DOHH2 (cell line): ENCODE measurements at regions not wholly inside any gene's neighbourhood (a gene's known extent, or its start where the extent isn't known, plus 50 kb on each side); places are given as distances from the start of the nearest gene placed in this dataset.

Source experiments
- H3F3A ChIP-seq: fragments of 200-600 bp; sonication (generic), shearing (Covaris generic); 2 replicates; pipeline ENCODE4 v1.6.0; 2016; ENCODE audit warnings: antibody characterized with exemption, mild to moderate bottlenecking; ENCODE audit not compliant: control insufficient read depth, insufficient read depth
- H3K27ac ChIP-seq: fragments of 200-600 bp; sonication (generic); 2 replicates; pipeline ENCODE4 v1.5.1; 2014; ENCODE audit warnings: low read depth, mild to moderate bottlenecking, low read length, moderate library complexity
- H3K27me3 ChIP-seq: fragments of 200-600 bp; sonication (generic); 2 replicates; pipeline ENCODE4 v1.6.1; 2014; ENCODE audit warnings: mild to moderate bottlenecking, low read length, mixed read lengths; ENCODE audit not compliant: control insufficient read depth
- H3K36me3 ChIP-seq: fragments of 200-600 bp; sonication (generic); 2 replicates; pipeline ENCODE4 v1.6.1; 2014; ENCODE audit warnings: mild to moderate bottlenecking, low read length, moderate library complexity, mixed read lengths; ENCODE audit not compliant: control insufficient read depth
- H3K4me1 ChIP-seq: fragments of 200-600 bp; sonication (generic); 2 replicates; pipeline ENCODE4 v1.6.1; 2014; ENCODE audit warnings: mild to moderate bottlenecking, low read length, mixed read lengths; ENCODE audit not compliant: control insufficient read depth
- H3K4me2 ChIP-seq: fragments of 200-600 bp; sonication (generic); 2 replicates; pipeline ENCODE4 v1.6.0; 2014; ENCODE audit warnings: mild to moderate bottlenecking, low read length, moderate library complexity
- H3K4me3 ChIP-seq: fragments of 200-600 bp; sonication (generic); 2 replicates; pipeline ENCODE4 v1.5.1; 2014; ENCODE audit warnings: mild to moderate bottlenecking, low read length, mixed read lengths
- H3K79me2 ChIP-seq: fragments of 200-600 bp; sonication (generic); 2 replicates; pipeline ENCODE4 v1.6.1; 2014; ENCODE audit warnings: mild to moderate bottlenecking, low read length, mixed read lengths; ENCODE audit not compliant: control insufficient read depth
- H3K9me2 ChIP-seq: fragments of 200-600 bp; sonication (generic); replicated peaks from 2 replicates; pipeline ENCODE4 v1.6.1; 2014; ENCODE audit warnings: mild to moderate bottlenecking, low read length, mixed read lengths; ENCODE audit not compliant: control insufficient read depth
- H3K9me3 ChIP-seq: fragments of 200-600 bp; sonication (generic); 2 replicates; pipeline ENCODE4 v1.6.1; 2014; ENCODE audit warnings: antibody characterized with exemption, low read length, mixed read lengths; ENCODE audit not compliant: control insufficient read depth, insufficient read depth
- H4K20me1 ChIP-seq: fragments of 200-600 bp; sonication (generic); 2 replicates; pipeline ENCODE4 v1.6.0; 2014; ENCODE audit warnings: low read depth, mild to moderate bottlenecking, antibody characterized with exemption, low read length, moderate library complexity; ENCODE audit not compliant: control insufficient read depth, insufficient read depth
- EZH2phosphoT487 ChIP-seq: fragments of 200-600 bp; sonication (generic); IDR thresholded peaks from 2 replicates; pipeline ENCODE4 v1.6.1; 2017; ENCODE audit warnings: borderline replicate concordance, mild to moderate bottlenecking, antibody characterized with exemption, low read length, moderate library complexity, mixed read lengths
- TF ChIP-seq, protein P1 (sequence below): fragments of 200-600 bp; sonication (generic); IDR thresholded peaks from one replicate; pipeline ENCODE4 v1.5.1; 2014; ENCODE audit warnings: antibody characterized with exemption, mild to moderate bottlenecking, low read depth, low read length; ENCODE audit not compliant: poor library complexity, severe bottlenecking

DNA sequence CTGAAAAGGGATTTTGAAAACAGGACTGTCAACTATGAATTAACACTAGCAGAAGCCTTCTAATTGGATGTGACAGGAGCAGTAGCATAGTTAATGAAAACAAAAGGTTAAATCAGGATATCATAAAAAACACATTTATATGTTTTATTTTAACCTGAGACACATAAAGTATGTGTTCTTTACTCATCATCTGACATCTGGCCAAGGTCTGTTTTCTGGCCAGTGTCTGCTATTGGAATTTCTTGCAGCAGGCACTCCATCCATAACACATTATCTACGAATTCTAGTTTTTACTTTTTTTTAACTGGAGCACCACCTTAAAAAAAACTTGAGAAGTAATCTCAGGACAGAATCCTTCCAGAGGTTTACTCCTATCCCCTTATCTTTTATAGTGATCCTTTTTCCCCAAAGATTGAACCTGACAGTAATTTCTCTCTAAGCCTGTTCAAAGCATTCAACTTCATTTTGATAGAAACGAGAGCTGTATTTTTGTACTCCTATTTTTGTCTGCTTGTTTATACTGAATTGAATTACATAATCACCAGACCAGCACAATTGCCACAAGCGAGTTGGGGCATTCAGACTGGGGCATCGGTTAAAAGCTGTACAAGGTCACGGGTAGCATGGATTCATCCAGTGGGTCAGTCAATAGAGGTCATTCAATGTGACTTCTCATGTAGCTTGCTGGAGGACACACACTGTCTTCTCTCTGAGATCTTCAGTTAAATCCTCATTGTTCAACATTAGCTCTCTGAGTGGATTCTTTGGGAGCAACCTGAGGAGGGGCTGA is 205.6 kb upstream of the CLINT1 start:
- Histone ChIP-seq H3K27ac (no peak overlapping the region), H3K9me3 (no peaks in the 10 kb centered on the region), H3K4me3 (no peak overlapping the region), H3F3A (no peaks in the 10 kb centered on the region), H4K20me1 (no peaks in the 10 kb centered on the region), H3K4me1 (no peaks in the 10 kb centered on the region), H3K9me2 (no peaks in the 10 kb centered on the region), H3K79me2 (no peaks in the 10 kb centered on the region), H3K36me3 (no peaks in the 10 kb centered on the region), H3K27me3 (no peaks in the 10 kb centered on the region), H3K4me2 (no peak overlapping the region)
- TF ChIP-seq, protein P1, sequence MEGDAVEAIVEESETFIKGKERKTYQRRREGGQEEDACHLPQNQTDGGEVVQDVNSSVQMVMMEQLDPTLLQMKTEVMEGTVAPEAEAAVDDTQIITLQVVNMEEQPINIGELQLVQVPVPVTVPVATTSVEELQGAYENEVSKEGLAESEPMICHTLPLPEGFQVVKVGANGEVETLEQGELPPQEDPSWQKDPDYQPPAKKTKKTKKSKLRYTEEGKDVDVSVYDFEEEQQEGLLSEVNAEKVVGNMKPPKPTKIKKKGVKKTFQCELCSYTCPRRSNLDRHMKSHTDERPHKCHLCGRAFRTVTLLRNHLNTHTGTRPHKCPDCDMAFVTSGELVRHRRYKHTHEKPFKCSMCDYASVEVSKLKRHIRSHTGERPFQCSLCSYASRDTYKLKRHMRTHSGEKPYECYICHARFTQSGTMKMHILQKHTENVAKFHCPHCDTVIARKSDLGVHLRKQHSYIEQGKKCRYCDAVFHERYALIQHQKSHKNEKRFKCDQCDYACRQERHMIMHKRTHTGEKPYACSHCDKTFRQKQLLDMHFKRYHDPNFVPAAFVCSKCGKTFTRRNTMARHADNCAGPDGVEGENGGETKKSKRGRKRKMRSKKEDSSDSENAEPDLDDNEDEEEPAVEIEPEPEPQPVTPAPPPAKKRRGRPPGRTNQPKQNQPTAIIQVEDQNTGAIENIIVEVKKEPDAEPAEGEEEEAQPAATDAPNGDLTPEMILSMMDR: no peak

DNA sequence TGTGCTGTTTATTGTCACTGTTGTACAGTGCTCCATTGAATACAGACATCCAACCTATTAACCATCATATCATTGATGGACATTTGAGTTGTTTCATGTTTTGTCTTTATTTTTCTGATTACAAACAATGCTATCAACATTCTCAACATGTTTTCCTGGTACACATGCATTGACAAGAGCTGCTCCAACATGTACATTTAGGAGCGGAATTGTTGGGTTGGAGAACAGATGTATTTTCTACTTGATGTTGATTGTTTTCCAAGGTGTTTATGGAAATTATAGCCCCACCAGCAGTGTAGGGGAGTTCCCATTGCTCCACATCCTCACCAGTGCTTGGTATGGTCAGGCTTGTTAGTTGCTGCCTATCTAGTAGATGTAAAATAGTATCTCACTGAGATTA is 204.1 kb upstream of the CLINT1 start:
- Histone ChIP-seq H3K4me3 (no peak overlapping the region), H3K79me2 (no peaks in the 10 kb centered on the region), H3K9me2 (no peaks in the 10 kb centered on the region), H3K9me3 (no peaks in the 10 kb centered on the region), H3F3A (no peaks in the 10 kb centered on the region), H4K20me1 (no peaks in the 10 kb centered on the region), H3K4me1 (no peaks in the 10 kb centered on the region), H3K27ac (no peak overlapping the region), H3K4me2 (no peak overlapping the region), H3K36me3 (no peaks in the 10 kb centered on the region), H3K27me3 (peaks cover 6% of the 10 kb centered on the region; the same call in 1 of the 2 replicates)
- TF ChIP-seq EZH2phosphoT487: no peak
- TF ChIP-seq, protein P1: no peak

DNA sequence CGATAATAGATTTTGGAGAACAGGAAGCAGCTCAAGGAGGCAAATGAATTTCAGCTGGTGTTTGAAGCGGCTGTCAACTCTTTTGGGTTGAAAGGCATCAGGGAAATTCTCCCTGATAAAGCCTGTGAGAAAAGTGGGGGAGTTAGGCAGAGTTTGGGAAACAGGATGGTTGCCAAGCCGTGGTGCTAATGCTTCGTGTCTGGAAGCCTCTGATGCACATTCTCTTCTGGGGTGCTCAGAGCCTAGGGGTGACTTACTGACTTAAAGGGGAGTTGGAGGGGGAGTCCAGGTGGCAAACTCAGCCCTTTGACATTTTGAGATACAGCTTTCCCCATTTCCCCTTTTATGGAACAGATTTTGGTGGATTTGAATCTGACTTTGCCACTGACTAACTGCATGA is 202.5 kb upstream of the CLINT1 start:
- Histone ChIP-seq H3K9me2 (no peaks in the 10 kb centered on the region), H3K4me2 (no peak overlapping the region), H3K36me3 (no peaks in the 10 kb centered on the region), H3K4me1 (no peaks in the 10 kb centered on the region), H3K4me3 (no peak overlapping the region), H4K20me1 (no peaks in the 10 kb centered on the region), H3K79me2 (no peaks in the 10 kb centered on the region), H3F3A (no peaks in the 10 kb centered on the region), H3K27me3 (peaks cover 6% of the 10 kb centered on the region; the same call in 1 of the 2 replicates), H3K9me3 (no peaks in the 10 kb centered on the region), H3K27ac (no peak overlapping the region)
- TF ChIP-seq EZH2phosphoT487: no peak
- TF ChIP-seq, protein P1: no peak
